ENCODE measurements at regions not wholly inside any gene's neighbourhood (a gene's known extent, or its start where the extent isn't known, plus 50 kb on each side); places are given as distances from the start of the nearest gene placed in this dataset.

DNA sequence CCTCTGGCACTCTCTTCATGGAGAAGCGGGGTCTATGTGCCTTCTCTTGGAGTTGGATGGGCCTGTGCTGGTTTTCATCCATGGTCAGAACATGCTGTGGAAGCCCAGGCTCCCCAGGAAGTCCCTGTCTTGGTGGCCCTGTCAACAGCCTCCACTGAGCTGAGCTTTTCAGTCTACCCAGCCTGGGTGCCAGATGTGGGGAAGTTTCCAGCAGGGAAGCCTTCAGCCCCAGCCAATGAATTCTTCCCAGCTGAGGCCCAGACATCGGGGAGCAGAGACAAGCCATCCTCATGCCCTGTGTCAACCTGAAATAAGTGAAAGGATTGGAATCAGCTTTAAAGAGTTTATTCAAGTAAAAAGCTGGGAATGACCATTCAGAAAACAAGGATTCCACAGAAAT is 75.1 kb upstream of the PGBD5 start:
- H3K36me3 ChIP-seq (ENCODE audit: control insufficient read depth, insufficient read depth, low read length, severe bottlenecking): no peaks in the 10 kb centered on the region
- peaks cover 19% of the 10 kb centered on the region for H3K27me3 ChIP-seq (replicated peaks; ENCODE audit: control insufficient read depth, insufficient read depth, low read length)
- H3K4me1 ChIP-seq (ENCODE audit: control insufficient read depth, insufficient read depth, low read length): no peaks in the 10 kb centered on the region
- no peak overlapping the region for H3K9ac ChIP-seq (ENCODE audit: low read length)
- no peak overlapping the region for H3K4me3 ChIP-seq (ENCODE audit: low read length)
- DNase-seq (ENCODE audit: low read depth): no peak
- no peaks in the 10 kb centered on the region for H3K9me3 ChIP-seq (ENCODE audit: control insufficient read depth, low read length)

- no peak overlapping the region for H3K4me3 ChIP-seq (ENCODE audit: low read length)
- H3K4me1 ChIP-seq (ENCODE audit: control insufficient read depth, insufficient read depth, low read length): no peaks in the 10 kb centered on the region
- no peaks in the 10 kb centered on the region for H3K36me3 ChIP-seq (ENCODE audit: control insufficient read depth, insufficient read depth, low read length, severe bottlenecking)
- no peak for DNase-seq (ENCODE audit: low read depth)
- no peaks in the 10 kb centered on the region for H3K9me3 ChIP-seq (ENCODE audit: control insufficient read depth, low read length)
- peaks cover 25% of the 10 kb centered on the region for H3K27me3 ChIP-seq (replicated peaks; ENCODE audit: control insufficient read depth, insufficient read depth, low read length)
- no peak overlapping the region for H3K9ac ChIP-seq (ENCODE audit: low read length)
These were observed 73.9 kb upstream of the PGBD5 start for GRCh38 chr1:230500063-230500462.

GRCh38 chr1:230499496-230499895 is 73.4 kb upstream of the PGBD5 start:
- DNase-seq (ENCODE audit: low read depth): no peak
- no peaks in the 10 kb centered on the region for H3K36me3 ChIP-seq (ENCODE audit: control insufficient read depth, insufficient read depth, low read length, severe bottlenecking)
- H3K9me3 ChIP-seq (ENCODE audit: control insufficient read depth, low read length): peaks cover 5% of the 10 kb centered on the region
- H3K27me3 ChIP-seq (replicated peaks; ENCODE audit: control insufficient read depth, insufficient read depth, low read length): peaks cover 25% of the 10 kb centered on the region
- H3K4me1 ChIP-seq (ENCODE audit: control insufficient read depth, insufficient read depth, low read length): no peaks in the 10 kb centered on the region
- H3K9ac ChIP-seq (ENCODE audit: low read length): no peak overlapping the region
- H3K4me3 ChIP-seq (ENCODE audit: low read length): no peak overlapping the region

- H3K4me3 ChIP-seq (ENCODE audit: low read length): no peak overlapping the region
- H3K9me3 ChIP-seq (ENCODE audit: control insufficient read depth, low read length): peaks cover 10% of the 10 kb centered on the region
- no peaks in the 10 kb centered on the region for H3K4me1 ChIP-seq (ENCODE audit: control insufficient read depth, insufficient read depth, low read length)
- DNase-seq (ENCODE audit: low read depth): no peak
- H3K9ac ChIP-seq (ENCODE audit: low read length): no peak overlapping the region
- no peaks in the 10 kb centered on the region for H3K36me3 ChIP-seq (ENCODE audit: control insufficient read depth, insufficient read depth, low read length, severe bottlenecking)
- peaks cover 21% of the 10 kb centered on the region for H3K27me3 ChIP-seq (replicated peaks; ENCODE audit: control insufficient read depth, insufficient read depth, low read length)
These were observed 72.6 kb upstream of the PGBD5 start for GRCh38 chr1:230498704-230499103.

DNA sequence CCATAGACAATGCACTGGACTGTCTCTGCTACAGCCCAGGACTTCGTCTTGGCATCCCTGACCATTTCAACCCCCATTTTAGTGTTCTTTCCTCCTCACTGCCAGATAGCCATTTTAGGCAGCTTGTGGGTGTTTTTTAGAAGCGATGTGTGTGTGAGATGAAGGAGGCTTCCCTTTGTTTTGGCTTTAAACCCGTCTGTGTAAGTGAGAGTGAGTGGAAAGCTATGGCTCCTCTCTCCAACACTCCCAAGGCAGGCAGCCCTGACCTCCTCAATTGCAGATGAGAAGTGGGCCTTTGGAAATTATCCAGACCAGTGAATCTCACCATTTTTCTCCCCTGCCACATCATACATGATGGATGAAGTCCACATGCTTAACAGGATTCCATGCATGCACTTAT is 70.3 kb upstream of the PGBD5 start:
- H3K9me3 ChIP-seq (ENCODE audit: control insufficient read depth, low read length): peaks cover 10% of the 10 kb centered on the region
- no peak overlapping the region for H3K4me3 ChIP-seq (ENCODE audit: low read length)
- no peaks in the 10 kb centered on the region for H3K36me3 ChIP-seq (ENCODE audit: control insufficient read depth, insufficient read depth, low read length, severe bottlenecking)
- H3K9ac ChIP-seq (ENCODE audit: low read length): no peak overlapping the region
- no peak for DNase-seq (ENCODE audit: low read depth)
- no peaks in the 10 kb centered on the region for H3K4me1 ChIP-seq (ENCODE audit: control insufficient read depth, insufficient read depth, low read length)
- H3K27me3 ChIP-seq (replicated peaks; ENCODE audit: control insufficient read depth, insufficient read depth, low read length): peaks cover 21% of the 10 kb centered on the region

GRCh38 chr1:230495891-230496385 is 69.8 kb upstream of the PGBD5 start:
- H3K27me3 ChIP-seq (replicated peaks; ENCODE audit: control insufficient read depth, insufficient read depth, low read length): peaks cover 21% of the 10 kb centered on the region
- H3K9me3 ChIP-seq (ENCODE audit: control insufficient read depth, low read length): peaks cover 10% of the 10 kb centered on the region
- no peaks in the 10 kb centered on the region for H3K4me1 ChIP-seq (ENCODE audit: control insufficient read depth, insufficient read depth, low read length)
- no peak overlapping the region for H3K4me3 ChIP-seq (ENCODE audit: low read length)
- DNase-seq (ENCODE audit: low read depth): no peak
- H3K36me3 ChIP-seq (ENCODE audit: control insufficient read depth, insufficient read depth, low read length, severe bottlenecking): no peaks in the 10 kb centered on the region
- no peak overlapping the region for H3K9ac ChIP-seq (ENCODE audit: low read length)

DNA sequence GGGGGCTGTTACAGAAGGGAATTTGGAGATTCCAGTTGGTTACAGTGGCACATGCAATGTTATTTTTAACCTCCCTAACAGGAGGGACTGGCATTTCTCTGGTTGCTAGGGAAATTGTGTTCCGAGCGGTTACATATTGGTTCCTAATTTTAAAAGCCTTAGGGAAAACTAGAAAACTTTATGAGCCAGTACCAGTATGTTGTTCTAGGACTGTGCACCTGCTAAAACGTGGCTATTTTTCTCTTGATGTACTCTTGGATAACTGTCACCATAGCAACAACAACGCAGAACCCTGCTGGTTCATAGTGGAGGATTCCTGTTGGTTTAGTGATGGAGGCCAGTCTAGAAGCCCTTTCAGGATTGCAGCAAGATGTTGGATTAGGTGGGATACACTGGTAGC is 68.9 kb upstream of the PGBD5 start:
- Histone ChIP-seq H3K9ac (ENCODE audit: low read length) (no peak overlapping the region), H3K36me3 (ENCODE audit: control insufficient read depth, insufficient read depth, low read length, severe bottlenecking) (no peaks in the 10 kb centered on the region), H3K27me3 (replicated peaks; ENCODE audit: control insufficient read depth, insufficient read depth, low read length) (peaks cover 21% of the 10 kb centered on the region), H3K4me1 (ENCODE audit: control insufficient read depth, insufficient read depth, low read length) (no peaks in the 10 kb centered on the region), H3K4me3 (ENCODE audit: low read length) (no peak overlapping the region), H3K9me3 (ENCODE audit: control insufficient read depth, low read length) (peaks cover 10% of the 10 kb centered on the region)
- no peak for DNase-seq (ENCODE audit: low read depth)

DNA sequence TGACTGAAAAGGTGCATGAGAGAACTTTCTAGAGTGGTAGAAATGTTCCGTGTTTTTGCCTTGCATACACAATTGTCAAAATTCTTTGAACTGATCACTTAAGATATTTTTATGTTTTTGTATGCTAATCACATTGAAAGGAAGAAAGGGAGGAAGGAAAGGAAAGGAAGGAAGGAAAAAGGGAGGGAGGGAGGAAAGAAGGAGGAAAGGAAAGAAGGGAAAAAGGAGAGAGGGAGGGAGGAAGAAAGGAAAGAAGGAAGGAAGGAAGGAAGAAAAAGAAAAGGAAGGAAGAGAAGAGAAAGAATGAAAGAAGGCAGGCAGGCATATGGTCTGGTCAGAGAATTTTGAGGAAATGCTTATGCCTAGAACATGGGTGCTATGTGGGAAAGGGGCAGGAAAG is 68.4 kb upstream of the PGBD5 start:
- no peak overlapping the region for H3K4me3 ChIP-seq (ENCODE audit: low read length)
- DNase-seq (ENCODE audit: low read depth): no peak
- H3K9ac ChIP-seq (ENCODE audit: low read length): no peak overlapping the region
- H3K9me3 ChIP-seq (ENCODE audit: control insufficient read depth, low read length): peaks cover 13% of the 10 kb centered on the region
- H3K27me3 ChIP-seq (replicated peaks; ENCODE audit: control insufficient read depth, insufficient read depth, low read length): peaks cover 21% of the 10 kb centered on the region
- H3K4me1 ChIP-seq (ENCODE audit: control insufficient read depth, insufficient read depth, low read length): no peaks in the 10 kb centered on the region
- no peaks in the 10 kb centered on the region for H3K36me3 ChIP-seq (ENCODE audit: control insufficient read depth, insufficient read depth, low read length, severe bottlenecking)

DNA sequence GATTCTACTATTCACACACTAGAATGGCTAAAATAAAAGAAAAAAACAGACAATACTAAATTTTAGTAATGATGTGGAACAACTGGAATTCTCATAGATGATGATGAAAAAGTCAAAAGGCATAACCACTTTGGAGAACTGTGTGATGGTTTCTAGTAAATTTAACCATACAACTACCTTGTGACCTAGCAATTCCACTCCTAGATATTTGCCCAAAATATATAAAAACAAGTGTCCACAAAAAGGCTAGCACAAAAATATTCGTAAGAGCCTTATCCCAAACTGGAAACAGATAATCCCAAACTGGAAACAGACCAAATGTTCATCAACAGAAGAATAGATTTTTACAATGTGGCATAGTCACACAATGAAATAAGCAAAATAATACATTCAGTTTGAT is 67.9 kb upstream of the PGBD5 start:
- Histone ChIP-seq H3K9ac (ENCODE audit: low read length) (no peak overlapping the region), H3K36me3 (ENCODE audit: control insufficient read depth, insufficient read depth, low read length, severe bottlenecking) (no peaks in the 10 kb centered on the region), H3K4me1 (ENCODE audit: control insufficient read depth, insufficient read depth, low read length) (no peaks in the 10 kb centered on the region), H3K27me3 (replicated peaks; ENCODE audit: control insufficient read depth, insufficient read depth, low read length) (peaks cover 18% of the 10 kb centered on the region), H3K9me3 (ENCODE audit: control insufficient read depth, low read length) (peaks cover 13% of the 10 kb centered on the region), H3K4me3 (ENCODE audit: low read length) (no peak overlapping the region)
- DNase-seq (ENCODE audit: low read depth): no peak

DNA sequence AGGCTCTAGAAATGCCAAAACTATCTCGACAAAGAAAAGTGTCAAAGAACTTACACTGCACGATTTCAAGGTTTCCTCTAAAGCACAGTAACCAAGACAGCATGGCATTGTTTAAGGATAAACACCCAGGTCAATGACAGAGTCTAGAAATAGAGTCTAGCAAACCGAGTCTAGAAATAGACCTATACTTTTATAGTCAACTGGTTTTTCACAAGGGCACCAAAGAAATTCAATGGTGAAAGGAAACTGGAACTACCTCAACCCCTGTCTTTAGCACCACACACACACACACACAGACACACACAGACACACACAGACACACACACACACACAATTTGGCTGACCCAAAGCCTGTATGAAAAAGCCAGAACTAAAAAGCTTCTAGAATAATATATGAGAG is 67.1 kb upstream of the PGBD5 start:
- Histone ChIP-seq H3K4me1 (ENCODE audit: control insufficient read depth, insufficient read depth, low read length) (no peaks in the 10 kb centered on the region), H3K4me3 (ENCODE audit: low read length) (no peak overlapping the region), H3K9ac (ENCODE audit: low read length) (no peak overlapping the region), H3K9me3 (ENCODE audit: control insufficient read depth, low read length) (peaks cover 13% of the 10 kb centered on the region), H3K27me3 (replicated peaks; ENCODE audit: control insufficient read depth, insufficient read depth, low read length) (peaks cover 18% of the 10 kb centered on the region), H3K36me3 (ENCODE audit: control insufficient read depth, insufficient read depth, low read length, severe bottlenecking) (no peaks in the 10 kb centered on the region)
- DNase-seq (ENCODE audit: low read depth): no peak

GRCh38 chr1:230490436-230490835 is 64.3 kb upstream of the PGBD5 start:
- no peak overlapping the region for H3K9ac ChIP-seq (ENCODE audit: low read length)
- H3K27me3 ChIP-seq (replicated peaks; ENCODE audit: control insufficient read depth, insufficient read depth, low read length): peaks cover 1% of the 10 kb centered on the region
- peaks cover 13% of the 10 kb centered on the region for H3K9me3 ChIP-seq (ENCODE audit: control insufficient read depth, low read length)
- no peak for DNase-seq (ENCODE audit: low read depth)
- no peak overlapping the region for H3K4me3 ChIP-seq (ENCODE audit: low read length)
- H3K4me1 ChIP-seq (ENCODE audit: control insufficient read depth, insufficient read depth, low read length): no peaks in the 10 kb centered on the region
- H3K36me3 ChIP-seq (ENCODE audit: control insufficient read depth, insufficient read depth, low read length, severe bottlenecking): no peaks in the 10 kb centered on the region

GRCh38 chr1:230487773-230488428 is 61.8 kb upstream of the PGBD5 start:
- DNase-seq (ENCODE audit: low read depth): no peak
- Histone ChIP-seq H3K4me1 (ENCODE audit: control insufficient read depth, insufficient read depth, low read length) (no peaks in the 10 kb centered on the region), H3K4me3 (ENCODE audit: low read length) (no peak overlapping the region), H3K27me3 (replicated peaks; ENCODE audit: control insufficient read depth, insufficient read depth, low read length) (no peaks in the 10 kb centered on the region), H3K9ac (ENCODE audit: low read length) (no peak overlapping the region), H3K36me3 (ENCODE audit: control insufficient read depth, insufficient read depth, low read length, severe bottlenecking) (no peaks in the 10 kb centered on the region), H3K9me3 (ENCODE audit: control insufficient read depth, low read length) (peaks cover 3% of the 10 kb centered on the region)
